NCI-H1105 treated with DMSO at 0.1 percent for 48 hours (cell line): ENCODE measurements at regions not wholly inside any gene's neighbourhood (a gene's known extent, or its start where the extent isn't known, plus 50 kb on each side); places are given as distances from the start of the nearest gene placed in this dataset.

ENCODE experiments used
- DNase-seq: peaks from one replicate; lab custom pipeline; 2025; lab: John Stamatoyannopoulos, UW

DNA sequence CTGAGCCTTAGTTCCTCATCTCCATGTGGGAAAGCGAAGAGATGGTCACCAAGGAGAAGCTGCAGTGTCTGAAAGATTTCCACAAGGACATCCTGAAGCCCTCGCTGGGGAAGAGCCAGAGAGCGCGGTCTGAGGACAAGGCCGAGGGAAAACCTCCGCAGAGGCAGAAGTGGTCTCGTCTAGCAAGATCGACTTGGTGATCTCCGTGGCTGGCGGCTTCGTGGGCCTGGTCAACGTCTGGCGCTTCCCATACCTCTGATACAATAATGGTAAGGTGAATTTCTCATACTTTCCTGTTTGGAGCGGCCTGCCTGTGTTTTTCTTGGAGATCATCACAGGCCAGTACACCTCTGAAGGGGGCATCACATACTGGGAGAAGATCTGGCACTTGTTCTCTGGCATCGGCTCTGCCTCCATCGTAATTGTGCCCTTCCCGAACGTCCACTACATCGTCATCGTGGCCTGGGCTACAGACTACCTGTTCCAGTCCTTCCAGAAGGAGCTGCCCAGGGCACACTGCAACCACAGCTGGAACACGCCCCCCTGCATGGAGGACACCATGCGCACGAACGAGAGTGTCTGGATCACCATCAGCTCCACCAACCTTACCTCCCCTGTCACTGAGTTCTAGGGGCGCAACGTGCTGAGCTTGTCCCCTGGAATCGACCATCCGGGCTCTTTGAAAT, 841.1 kb upstream of the TMPRSS15 start:
- no peak for DNase-seq

DNA sequence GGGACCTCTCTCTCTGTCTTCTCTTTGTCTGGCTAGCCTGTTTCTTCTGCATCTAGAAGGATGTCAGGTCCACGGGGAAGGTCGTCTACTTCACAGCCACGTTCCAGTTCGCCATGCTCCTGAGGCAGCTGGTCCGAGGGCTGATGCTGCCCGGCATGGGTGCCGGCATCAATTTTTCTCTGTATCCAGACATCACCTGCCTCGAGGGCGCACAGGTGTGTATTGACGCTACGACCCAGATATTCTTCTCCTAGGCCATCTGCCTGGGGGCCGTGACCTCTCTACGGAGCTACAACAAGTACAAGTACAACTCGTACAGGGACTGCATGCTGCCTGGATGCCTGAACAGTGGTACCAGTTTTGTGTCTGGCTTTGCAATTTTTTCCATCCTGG, 841.6 kb upstream of the TMPRSS15 start:
- no peak for DNase-seq

DNA sequence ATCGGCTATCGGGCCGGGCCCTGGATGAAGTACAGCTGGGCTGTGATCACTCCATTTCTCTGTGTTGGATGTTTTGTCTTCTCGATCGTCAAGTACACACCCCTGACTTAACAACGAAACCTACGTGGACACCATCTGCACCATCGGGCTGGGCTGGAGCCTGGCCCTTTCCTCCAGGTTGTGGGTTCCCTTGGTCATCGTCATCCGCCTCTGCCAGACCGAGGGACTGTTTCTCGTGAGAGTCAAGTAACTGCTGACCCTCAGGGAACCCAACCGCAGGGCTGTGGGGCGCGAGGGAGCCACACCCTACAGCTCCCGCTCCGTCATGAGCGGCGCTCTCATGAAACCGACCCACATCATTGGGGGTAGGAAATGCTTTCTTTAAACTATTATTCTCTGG, 842.4 kb upstream of the TMPRSS15 start:
- no peak for DNase-seq

DNA sequence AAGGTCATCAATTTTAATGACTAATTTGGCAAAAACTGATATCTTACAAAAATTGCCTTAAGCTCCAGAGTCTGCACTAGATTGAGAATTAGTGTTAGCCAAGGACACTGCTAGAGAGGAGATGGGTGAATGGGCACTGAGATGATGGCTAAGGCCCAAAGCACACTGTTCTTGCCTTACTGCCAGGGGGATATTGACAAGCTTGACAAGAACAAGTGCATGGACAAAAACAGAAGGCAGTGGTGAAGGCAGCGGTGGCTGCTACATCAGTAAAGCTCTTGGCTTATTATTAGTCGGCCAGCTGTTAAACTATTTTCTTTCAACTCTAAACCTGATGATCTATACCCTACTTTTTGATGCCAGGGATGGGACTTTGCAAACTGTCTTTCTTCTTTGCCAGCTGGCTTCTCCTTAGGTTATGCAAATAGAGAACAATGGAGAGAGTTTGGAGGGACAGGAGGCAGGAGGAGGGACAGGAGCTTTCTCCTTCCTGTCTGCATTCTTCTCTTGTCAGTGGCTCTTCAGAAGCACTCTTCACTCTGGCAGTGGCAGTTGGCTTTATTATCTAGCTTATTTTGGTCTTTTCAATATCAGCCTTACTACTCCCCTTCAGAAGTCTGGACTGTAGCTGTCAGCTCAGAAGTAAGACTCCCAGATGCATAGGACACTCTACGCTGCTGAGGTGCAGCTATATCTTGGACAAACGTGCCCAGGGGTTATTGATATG, 853.5 kb upstream of the TMPRSS15 start:
- no peak for DNase-seq

DNA sequence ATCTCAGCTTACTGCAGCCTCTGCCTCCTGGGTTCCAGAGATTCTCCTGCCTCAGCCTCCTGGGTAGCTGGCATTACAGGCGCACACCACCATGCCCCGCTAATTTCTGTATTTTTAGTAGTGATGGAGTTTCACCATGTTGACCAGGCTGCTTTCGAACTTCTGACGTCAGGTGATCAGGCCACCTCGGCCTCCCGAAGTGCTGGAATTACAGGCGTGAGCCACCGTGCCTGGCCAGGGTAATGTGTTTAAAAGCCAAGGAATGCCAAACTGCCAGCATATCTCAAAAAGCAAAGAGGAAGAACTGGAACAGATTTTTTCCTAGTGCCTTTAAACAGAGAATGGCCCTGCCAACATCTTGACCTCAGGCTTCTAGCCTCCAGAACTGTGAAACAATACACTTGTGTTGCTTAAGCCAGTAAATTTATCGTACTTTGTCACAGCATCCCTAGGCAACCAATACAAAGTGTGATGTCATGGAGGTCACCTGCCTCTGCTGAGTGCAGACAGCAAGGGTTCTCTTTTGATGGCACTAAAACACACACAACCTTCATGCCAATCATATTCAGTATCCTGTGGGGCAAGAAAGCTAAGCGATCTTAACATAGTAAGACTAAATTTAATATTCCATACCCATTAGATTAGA, 858.3 kb upstream of the TMPRSS15 start:
- DNase-seq = no peak

DNA sequence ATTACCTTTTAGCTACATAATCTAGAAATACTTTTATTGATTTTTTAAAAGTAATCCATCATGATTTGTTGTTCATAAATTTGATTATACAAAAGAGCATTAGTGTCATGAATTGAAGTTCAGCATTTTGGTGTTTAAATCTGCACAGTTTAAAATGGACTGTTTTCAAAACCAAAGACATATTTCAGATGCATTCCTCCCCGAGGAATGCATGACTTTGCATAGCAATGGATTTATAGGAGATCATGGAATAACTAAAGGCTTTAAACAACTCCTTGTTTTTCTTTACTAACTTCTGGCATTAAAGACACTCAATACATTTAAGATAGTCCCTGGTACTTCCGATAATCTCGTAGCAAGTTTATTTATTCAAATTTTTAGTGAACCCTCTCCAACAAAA, 863.1 kb upstream of the TMPRSS15 start:
- no peak for DNase-seq

DNA sequence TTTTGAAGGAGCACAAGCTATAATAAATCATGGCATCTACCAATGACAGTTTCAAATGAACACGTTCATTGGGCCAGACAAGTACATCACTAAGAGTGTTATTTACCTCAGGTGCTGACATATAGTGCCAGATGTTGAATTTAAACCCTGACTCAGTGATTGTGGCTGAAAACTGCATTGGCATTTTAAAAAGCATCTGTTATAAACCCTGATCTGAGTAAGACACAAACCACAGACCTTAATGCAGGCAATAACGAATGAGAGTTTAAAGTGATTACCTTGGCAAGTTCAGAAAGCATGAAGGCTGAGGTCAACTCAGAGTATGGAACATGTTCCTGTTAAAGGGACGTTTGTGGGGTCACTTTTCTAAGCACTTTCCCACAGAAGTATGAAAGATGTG, 865.1 kb upstream of the TMPRSS15 start:
- no peak for DNase-seq

DNA sequence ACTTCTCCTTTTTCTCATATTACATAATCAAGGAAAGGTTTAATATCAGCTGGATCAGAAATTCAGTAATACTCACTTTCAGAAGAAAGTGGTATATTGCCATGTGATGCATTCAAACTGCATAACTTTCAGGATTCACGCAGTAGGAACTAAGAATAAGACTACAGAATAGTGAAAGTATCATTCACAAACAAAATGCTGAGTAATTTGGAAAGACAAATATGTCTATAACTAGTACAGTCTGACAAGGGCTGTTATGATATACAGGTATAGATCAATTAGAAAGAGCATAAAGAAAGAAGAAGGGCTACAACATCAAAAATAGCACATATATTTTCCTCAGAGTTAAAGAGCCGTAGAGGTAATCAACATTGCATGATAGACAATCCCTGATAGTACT, 871.5 kb upstream of the TMPRSS15 start:
- DNase-seq = no peak

DNA sequence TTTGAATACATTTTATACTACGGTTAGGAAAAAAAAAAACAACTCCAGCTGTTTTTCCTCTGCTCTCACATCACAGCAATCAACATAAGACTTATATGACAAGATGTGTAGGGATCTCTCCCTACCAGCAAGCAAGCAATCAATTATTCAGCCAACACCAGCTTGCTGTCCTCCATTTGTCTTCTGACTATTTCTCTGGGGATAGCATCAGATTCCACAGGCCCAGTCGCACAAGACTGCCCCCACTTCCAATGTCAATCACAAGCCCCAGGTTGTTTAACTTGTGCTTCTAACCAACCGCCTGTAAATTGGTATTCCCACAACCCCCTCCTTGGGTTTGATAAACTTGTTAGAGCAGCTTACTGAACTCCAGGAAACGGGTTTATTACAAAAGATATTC, 873.1 kb upstream of the TMPRSS15 start:
- DNase-seq = no peak

DNA sequence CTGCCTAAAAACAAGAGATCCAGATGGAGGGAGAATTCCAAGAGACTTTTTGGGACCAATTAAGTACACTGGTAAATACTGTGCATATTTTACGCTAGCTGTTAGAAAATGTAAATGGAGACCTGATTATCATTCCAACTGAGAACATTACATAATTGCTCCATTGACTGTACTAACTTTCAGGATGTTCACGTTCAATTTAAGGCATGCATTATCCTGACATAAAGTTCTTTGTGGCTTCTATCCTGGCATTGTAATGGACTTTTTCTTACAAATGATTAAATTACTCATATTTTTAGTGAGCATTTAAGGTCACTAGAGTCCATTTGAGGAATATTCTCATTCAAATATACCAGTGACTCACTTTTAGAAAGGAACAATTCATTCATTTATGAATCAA, 883.3 kb upstream of the TMPRSS15 start:
- no peak for DNase-seq

DNA sequence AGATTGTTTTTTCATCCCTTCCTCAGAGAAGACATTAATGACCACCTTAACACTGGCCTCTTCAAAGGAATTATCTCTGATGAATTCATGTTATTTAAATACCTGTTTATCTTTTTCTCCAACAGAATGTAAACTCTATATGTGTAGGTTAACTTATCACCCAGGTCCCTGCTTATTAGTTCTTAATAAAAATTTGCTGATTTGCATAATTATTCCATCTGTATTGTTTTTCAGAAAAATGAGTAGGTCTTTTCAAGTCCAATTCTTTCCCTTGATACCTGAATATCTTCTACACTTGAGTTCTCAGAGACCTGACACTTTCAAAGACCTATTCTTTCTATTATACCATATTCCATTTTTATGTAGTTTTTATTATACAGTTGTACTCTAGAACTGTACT, 886.7 kb upstream of the TMPRSS15 start:
- no peak for DNase-seq

DNA sequence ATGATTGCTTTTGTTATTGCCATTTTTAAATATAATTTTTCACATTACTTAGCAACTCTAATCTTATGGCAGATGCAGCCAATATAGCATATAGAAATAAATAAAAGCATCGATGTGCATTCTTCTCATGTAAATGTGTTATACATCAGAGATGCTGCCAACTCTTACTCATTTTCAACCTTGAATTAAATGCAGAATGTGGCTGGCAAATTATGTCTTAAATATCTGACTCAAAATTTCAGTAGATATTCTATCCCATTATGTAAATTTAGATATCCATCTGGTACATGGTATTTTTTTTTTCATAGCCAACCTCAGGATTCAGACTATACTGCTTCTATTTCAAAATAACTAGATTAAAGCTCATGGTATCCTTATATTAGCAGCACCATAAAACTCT, 916.7 kb upstream of the TMPRSS15 start:
- no peak for DNase-seq

DNA sequence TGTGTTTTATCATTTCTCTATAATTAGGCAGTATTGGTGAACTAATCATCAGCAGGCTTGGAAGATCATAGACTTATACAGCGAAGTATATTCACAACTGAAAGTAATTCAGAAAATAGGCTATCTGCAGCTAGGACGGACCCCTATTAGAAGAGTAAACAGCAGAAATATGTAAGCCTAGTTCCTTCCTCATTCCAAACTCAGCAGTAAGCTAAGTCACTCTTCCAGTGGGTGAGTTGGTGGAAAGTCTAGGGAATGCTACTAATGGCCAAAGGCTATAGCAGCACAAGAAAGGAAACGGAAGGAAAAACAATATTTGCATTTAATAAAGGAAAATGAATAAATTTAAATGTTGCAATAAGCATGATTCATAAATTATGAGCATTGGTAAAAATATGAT, 918.1 kb upstream of the TMPRSS15 start:
- DNase-seq = no peak

DNA sequence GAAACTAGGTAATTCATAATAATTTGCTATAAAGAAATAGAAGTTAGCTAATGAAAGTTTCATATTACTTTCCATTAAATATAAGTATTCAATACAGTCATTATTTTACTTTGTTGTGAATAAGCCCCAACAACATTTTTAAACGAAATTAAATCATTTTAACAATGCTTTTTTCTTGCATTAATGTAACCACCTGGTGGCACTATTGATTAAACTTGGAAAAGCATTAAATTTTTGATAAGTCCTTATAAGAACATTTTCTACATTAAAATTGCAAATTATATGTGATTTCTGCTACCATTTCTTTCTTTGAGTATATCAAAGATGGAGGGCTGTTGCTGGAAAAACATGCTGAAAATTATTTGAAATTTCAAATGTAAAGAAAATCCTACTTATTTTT, 918.8 kb upstream of the TMPRSS15 start:
- peak; percentile 23 for DNase-seq

DNA sequence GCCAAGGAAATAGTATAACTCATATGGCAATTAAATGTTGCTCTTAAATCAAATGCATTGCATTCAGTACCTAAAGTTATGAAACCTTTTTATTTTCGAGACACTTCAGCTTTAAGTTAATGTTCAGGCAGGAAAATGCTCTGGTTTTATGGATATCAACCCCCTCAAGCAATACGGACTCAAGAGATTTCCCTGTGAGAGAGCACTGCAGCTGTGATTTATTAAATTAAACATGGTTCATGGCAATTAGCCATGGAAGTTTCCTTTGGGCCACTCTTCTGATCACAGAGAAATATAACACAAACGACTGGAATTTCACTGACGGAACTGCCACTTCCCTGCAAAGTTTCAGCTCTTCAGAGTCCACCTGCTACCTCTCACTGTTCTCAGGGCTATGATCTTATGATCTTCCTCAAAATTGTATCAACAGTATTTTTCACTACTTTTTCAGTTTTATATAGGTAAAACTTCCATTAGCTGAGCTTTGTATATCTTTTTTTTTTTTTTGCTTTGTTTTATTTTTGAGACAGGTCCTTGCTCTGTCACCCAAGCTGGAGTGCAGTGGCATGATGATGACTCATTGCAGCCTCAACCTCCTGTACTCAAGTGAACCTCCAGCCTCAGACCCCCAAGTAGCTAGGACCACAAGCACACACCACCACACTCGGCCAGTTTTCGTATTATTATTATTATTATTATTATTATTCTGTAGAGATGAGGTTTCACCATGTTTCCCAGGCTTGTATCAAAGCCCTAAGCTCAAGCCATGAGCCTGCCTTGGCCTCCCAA, 923.1 kb upstream of the TMPRSS15 start:
- DNase-seq = no peak

DNA sequence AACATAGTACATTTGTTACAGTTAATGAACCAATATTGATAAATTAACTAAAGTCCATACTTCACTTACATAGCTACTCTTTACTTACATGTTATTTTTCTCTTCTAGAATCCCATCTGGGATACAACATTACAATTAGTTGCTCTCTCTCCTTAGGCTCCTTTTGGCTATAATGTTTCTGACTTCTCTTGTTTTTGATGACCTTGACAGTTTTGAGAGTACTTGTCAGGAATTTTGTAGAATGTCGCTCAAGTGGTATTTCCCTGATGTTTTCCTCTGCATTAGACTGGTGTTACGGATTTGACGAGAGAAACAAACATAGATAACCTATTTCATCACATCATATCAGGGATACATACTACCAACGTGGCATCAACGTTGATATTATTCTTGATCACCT, 925.4 kb upstream of the TMPRSS15 start:
- DNase-seq = no peak

DNA sequence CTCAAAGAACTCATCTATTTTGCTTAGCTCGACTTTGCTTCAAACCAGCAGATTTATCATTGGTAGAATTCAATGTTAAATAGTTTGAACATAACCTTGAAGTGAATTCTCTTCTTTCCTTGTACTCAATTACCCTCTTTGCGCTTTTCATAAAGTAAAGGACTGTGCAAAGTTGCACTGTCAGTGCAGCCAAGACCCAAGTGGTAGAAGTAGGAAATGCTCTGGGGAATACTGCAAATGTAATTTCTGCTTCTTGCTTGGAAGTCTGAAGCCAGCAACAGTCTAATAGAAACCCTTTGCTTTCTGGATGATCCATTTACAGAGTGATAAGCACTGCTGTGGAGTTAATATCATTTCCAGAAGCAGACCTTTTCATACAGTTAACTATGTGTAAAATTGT, 936.7 kb upstream of the TMPRSS15 start:
- DNase-seq = no peak

DNA sequence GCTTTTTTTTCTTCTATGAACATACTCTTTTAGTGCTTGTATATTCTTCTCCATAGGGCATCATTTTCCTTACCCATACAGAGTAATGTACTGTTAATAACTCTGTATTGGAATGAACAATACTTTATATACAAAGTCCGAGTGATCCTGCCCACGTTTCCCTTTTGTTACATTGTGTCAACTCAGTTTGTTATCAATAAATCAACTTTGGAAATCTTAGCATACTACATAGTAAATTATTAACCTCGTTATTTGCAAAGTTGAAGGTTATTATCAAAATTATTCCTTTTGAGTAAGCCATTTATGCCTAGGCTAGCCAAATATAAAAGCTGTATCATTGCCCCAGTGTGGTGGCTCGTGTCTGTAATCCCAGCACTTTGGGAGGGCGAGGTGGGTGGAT, 937.4 kb upstream of the TMPRSS15 start:
- DNase-seq = no peak

DNA sequence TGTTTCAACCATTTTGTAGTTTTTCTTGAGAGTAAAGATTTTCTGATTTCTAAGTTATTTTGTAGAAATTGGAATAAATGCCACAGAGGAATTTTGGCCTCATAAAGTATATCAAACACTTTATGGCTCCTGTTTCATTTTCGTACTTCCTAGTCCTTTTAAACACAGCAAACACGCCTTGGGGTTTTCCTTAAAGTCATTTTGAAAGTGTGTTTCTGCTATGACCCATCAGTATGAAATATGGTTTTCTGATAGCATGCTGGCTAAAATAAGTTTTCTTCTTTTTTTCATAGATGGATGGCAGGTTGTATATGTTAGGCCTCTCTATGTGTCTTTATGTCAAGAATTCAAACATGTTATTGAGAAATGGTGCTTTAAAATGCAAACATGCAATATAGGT, 940.1 kb upstream of the TMPRSS15 start:
- no peak for DNase-seq

DNA sequence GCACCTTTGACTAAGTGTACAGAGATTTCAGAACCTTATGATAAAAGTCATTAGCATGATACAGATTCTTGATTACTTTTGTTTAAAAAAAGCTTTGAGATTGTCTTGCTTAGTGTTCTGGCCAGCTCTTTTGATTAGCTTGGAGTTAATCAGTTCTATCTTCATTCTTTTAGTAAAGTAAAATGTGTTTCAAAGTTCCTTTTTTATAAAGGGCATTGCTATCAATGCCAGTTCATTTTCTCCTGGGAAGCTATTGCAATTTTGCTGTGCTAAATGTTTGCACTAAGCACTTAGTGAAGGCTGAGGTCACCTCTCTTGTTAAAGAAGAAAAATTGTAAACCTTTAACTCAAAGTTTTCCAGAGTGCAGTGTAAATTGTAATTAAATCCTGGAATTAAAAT, 946.7 kb upstream of the TMPRSS15 start:
- no peak for DNase-seq

DNA sequence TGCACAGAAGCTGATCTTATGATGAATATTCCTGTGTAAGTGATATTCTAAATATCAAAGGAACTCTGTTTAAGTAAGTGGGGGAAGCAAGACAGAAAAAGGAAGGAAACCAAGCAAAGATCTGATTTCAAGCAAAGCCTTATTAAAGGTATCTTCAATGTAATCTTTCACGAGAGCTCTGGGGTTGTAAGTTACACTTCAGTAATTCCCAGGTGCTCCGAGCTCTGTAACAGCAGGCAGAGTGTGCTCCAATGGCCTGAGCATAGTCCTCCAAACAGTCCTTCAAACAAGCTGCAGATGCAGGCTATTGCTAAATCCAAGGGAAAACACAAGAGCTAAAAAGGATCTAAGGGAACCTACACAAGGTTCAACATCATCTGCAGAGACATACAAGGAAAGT, 949.7 kb upstream of the TMPRSS15 start:
- no peak for DNase-seq

DNA sequence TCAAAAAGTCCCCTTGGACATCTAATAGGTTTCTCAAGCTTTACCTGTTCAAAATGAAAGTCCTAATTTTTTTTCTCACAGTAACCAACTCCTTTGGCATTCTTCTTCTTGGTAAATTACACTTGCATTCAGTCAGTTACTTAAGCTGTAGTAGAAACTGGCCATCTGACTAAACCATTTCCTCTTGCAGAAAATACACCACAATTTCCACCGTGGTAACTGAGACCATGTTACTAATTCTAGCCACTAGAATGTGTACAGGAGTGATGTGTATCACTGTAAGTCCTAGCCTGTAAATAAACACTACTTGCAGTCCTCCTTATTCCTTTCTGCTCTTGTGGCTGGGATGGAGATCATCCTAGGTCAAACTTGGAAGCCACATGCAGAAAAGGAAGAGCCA, 965.4 kb upstream of the TMPRSS15 start:
- no peak for DNase-seq

DNA sequence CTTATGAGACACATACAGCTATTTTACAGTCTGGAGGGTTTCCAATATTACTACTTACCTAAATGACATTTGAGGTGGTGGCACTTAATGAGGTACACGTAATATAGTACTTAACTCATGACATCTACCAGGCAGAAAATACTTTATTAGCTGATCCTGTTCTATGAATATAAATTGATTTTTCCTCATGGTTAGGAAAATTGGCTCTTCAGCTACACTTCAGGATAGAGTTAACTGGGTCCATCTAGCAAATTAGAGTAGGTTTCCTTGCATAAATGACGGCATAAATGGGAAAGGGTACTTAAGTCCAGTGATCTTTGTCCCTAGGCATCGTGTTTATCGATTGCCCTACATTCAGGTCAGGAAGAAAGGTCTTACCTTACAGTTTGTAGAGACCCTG, 988.8 kb upstream of the TMPRSS15 start:
- DNase-seq = no peak
